GM04503 (cell line): ENCODE measurements at regions not wholly inside any gene's neighbourhood (a gene's known extent, or its start where the extent isn't known, plus 50 kb on each side); places are given as distances from the start of the nearest gene placed in this dataset.

ENCODE experiments used
- DNase-seq: peaks from one replicate; pipeline ENCODE4 v3.0.0-alpha.2; 2012; ENCODE audit warnings: low read depth

DNA sequence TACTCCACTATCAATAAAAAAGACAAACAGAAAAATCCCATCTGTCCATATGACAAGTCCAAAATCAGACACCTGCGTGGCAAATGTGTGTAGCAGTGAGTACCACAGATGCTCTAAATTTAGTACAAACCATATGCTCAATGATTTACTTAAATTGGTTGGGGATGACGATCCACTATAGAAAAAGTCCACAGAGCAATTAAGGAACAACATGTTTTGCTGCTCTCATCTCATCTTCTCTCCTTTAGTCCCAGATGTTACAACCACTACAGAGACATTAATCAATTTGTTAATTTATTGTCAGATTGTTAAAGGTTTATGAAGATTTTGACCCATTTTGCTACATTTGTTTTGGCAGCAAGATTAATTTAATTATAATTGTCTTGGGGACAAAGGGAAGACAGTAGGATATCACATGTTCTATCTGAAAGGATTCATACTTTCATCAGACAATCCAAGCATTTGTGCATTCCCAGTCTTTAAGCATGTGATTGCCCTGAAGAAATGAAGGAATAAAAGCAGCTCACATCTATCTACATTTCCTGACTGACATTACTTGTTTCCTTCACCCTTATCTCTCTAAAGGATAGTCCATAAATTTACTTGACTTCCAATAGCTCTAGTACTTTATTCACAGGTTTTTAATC is 2268.1 kb downstream of the PCDH7 start:
- no peak for DNase-seq

DNA sequence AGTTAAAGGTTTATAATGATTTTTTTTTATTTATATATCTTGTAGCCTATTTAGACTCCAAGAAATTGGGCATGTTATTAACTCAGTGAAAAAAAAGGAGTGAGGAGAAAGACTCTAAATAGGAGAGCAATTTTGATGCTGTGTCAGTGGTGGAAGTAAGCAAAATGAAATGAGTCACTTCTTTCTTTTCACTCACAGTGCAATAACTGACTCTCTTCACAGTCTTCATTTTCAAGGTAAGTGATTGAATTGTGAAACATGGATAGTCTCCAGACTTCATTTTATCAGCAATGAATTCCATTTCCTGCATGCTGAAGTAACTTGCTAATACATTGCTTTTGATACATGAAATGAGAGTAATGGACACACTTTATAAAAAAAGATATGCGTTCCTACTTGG is 2271.5 kb downstream of the PCDH7 start:
- no peak for DNase-seq

DNA sequence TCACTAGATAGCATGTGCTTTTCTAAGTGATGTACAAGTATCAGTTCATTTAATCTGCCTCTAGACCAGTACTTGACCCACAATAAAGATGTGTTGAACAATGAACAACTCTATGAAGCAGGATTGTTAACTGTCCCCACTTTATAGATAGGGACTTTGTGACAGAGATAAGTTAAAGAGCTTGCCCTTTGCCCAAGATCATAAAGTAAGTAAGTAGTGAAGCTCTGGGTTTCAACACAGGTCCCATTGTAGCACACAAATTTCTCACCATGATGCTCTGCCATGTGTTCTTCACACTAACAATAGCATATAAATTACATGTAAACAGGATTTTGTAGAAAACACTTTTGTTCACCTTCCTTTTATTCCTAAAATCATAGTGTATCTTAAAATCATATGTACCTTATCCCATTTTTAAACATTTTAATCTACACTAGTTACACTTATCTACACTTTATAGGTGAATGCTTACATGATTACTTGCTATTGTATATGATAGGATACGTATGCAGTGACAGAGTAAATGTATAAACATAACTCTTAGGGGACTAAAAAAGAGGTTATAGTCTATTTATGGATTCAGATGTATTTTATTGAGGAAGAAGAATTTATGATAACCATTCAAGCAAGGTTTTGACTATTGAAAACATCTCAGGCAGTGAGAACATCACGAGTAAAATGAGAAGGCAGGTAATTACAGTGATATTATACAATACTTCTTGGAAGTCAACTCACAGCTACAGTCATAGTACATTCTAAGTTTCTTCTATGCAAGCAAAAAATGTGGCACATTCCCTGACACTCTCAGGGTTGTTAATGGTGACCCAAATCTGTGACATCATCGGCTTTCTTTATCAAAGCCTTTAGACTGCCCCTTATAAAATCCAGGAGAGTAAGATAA is 2275.1 kb downstream of the PCDH7 start:
- DNase-seq, result no peak

DNA sequence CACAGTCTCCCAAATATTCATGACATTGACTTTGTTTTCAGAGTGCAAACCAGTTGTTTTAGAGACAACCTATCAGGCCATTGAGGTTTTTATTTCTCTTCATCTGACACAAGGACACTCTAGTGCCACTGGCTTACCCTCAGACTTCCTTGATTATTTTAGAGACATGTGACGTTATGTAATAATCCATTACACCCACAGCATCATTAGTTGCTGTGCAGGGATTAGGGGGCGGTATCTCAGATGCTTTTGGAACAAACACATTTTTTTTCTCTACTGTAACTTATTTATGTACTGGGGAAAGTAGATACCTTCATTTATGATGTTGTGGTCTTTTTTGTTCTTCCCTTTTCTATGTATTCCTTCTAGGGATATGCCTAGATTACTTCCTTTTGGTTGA is 2293.1 kb downstream of the PCDH7 start:
- DNase-seq, result no peak

DNA sequence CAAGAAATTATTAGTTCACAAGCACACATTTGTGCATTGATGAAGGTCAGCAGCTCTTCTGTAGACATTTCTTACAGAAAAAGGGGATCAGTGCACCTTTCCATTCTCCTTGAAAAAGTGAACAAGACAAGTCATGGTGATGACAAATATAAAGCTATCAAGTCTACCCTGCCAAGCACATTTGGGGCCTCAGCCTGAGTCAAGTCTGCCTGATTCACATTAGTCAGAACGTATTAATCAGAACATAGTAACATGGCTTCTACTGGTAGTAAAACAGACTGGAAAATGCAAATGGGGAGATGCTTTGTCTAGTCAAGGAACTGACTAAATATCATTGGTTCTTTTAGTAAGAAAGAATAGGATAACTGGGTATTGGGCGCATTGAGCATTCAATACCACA is 2305.1 kb downstream of the PCDH7 start:
- DNase-seq, result no peak

DNA sequence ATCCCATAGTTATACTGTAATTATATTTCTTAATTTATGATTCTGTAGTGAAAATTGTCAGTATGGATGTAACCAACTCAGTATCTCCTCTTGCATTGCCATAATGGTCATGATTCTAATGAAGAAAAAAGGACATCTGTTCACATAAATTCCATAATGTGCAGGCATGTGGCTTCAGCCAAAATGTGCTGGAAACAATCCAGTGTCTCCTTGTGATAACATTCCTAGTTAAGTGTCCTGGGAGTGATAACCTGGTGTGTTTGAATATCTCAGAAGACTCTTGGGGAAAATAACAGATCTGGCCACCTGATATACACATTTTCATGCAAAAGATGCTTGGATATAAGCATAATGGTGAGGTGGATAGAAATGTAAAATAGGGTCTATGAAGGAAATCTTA is 2309.8 kb downstream of the PCDH7 start:
- no peak for DNase-seq

DNA sequence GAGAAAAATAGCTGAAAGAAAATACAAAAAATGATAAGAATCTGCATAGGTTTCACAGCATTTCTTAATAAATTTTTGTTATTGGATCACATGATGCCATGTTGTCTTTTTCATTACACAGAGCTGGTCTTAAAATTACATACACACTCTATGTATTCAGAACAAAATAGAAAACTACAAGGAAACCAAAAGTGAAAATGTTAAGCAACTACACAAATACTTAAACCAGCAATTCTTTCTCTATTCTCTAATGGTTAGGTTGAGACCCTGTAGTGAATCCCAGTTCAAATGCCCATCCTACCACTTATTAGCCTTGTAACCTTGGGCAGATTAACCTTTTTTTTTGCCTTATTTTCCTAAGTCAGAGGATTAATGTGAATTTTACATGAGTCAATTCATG is 2311.2 kb downstream of the PCDH7 start:
- no peak for DNase-seq

DNA sequence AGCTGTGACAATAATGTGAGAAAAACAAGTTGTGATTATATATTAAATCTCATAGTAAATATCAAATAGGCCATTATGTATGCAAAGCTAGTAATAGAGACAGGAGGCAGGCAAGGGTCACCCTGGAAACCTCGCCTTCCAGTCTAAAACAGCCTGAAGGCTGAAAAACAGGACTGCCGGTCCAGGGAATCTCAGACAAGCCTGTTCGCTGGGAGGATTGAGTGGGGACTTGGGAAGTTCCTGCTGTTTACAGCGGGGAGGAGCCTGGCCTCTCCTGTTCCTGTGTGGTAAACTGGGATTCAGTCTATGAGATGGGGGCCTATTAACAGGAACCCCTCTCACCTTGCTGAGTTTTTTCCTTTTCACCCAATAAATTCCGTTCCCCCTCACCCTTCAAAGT is 2317.3 kb downstream of the PCDH7 start:
- DNase-seq, result no peak

DNA sequence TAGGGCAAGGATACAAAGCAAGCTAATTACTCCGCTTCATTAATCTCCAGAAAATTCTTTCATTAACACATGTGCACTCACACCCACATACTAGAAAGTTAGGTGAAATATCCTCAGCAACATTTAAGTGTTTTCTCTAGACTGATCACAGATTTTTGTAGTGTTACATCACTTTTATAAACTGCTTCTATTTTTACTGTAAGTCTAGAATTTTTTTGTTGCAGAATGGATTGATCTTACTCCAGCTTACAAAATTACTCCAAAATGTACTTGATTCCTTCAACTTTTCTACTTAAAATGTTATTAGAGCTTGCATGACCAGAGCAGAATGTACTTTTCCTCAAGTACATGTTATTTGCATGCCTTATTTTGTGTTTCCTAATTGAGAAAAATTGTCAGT is 2325.2 kb downstream of the PCDH7 start:
- no peak for DNase-seq

DNA sequence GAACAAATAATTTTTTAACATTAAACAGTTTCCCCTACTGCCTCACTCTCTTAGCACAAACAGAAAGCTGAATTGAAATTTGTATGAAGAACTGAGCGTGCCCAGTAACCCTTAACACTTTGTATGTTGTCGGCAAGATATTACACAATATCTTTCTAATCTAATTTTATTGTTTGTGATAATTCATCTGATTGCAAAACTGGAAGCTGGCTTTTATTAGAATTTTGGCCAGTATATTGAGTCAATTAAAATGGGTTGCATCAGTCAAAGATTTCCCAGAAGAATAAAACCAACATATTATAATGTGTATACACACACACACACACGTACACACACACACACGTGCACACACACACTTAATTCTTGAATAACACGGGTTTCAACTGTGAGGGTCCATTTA is 2332.1 kb downstream of the PCDH7 start:
- no peak for DNase-seq

DNA sequence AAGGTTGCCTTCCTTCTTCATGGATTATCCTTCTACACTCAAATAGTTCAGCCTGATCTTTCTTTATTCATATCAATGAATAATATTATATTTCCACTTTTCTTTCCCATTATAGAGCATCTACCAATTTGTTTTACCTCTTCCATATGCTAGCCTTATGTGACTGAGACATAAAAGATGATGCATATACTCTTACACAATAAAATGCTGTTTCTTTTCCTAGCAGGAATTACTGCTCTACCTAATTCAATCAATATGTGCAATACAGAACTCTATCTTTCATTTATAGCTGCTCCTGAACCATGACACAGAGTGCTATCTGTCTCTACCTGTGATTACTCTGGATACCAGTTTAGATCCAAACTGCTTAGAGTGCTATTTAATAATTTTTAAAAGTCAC is 2334.0 kb downstream of the PCDH7 start:
- no peak for DNase-seq

DNA sequence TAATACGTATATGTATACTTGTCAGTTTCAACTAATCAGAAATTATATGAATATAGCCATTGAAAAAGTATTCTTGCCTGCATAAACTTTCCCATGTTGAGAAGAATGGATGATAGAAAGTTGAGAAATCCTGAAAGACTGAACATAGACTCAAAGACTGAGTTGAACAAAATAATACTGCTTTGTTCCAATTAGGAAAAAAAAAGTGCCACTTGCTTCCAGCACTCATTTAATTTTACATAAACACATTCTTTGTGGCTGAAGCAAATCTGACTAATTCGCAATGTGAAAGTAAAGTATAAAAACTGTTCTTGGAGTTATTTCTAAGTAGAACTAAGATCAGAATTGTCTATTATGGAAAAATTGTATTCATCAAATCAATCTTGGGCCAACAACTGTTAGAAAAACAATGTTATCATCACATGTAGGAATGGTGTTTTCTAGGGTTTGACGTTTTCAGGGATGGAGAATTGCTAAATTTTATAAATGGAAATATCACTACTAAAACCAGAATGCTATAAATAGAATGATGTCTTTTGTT is 2334.6 kb downstream of the PCDH7 start:
- DNase-seq, result no peak

DNA sequence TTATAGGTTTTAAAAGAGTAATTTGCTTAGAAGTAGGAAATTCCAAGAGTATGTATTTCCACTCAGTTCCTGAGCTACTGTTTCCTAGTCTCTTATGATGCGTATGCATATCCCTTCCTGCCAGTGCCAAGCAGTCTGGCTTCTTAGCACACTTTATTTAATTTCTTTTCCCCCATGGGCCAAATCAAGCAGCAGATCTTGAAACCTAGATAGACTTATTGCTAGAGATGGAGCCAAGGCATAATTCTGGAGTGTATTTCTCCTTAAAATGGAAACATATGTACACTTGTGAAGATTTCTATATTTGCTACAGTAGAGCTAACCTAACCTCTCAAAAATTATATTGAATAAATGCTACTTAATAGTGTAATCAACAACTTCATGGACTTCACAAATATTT is 2337.6 kb downstream of the PCDH7 start:
- no peak for DNase-seq

DNA sequence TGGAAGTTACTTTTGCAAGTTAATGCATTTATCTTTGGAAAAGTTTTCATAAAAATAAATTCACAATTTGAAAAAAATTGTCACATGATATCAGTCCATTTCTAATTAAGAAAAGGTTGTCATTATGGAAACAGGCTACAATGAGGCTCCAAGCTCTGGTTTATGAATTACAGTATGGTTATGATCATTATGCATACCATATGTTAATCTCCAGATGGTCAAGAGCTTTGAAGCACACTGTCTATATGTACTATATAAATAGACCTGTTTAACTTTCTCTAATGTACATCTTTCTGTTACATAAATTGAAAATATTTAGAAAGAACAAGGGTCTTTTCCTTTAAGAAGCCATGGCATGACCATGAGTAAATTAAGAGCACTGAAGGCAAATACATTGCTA is 2338.8 kb downstream of the PCDH7 start:
- DNase-seq, result no peak

DNA sequence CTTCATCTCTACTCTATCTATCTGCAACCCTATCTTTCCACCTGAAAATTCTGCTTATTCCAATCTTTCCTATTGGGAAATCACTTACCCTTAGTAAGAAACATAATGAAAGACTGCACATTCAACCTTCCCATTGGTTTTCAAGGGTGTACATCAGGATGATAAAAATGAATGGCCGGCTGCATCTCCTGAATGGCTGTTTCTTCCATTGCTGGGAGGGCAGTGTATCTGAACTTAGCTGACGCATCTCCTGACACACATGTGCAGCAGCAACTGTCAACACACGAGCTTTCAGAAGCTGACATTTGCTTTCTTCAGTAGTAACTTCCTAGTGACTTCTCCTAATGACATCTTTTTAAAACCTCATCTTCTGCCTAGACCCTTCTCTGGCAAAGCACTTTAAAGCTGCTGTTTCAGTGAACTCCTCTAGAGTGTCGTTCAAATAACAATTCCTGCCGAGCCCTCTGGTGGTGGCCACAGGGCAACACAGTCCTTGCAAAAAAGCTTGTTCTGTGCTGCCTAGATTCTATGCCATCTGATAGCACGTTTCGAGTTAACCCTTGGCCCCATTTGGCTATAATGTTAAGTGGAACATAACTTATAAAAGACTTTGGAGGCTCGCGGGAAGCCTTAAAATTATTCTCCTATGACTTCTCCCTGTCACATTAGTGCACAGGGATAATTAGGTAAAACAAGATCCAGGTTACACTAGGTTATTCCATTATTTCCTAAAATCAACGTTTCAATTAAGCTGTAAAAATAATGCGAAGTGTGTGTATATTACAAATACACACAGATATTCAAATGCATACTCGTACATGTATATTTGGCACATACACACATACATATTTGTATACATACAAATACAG is 2340.7 kb downstream of the PCDH7 start:
- DNase-seq, result no peak

DNA sequence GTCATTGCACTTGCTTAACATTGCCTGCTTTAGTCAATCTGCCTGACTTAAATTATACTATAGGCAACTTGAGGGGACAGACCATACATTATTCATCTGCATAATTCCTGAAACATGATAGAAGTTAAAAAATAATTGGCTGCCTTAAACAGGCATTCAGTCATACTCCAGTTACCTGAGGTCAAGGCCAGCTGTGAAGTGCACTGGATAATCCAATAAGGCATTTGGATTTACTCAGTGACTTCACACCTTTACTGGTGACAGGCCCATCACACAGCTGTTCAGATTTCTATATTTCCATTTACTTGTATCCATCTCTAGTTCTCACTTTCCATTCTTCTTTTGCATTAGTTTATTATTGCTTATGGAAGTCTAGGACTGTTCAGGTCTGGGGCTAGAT is 2341.6 kb downstream of the PCDH7 start:
- DNase-seq, result no peak

DNA sequence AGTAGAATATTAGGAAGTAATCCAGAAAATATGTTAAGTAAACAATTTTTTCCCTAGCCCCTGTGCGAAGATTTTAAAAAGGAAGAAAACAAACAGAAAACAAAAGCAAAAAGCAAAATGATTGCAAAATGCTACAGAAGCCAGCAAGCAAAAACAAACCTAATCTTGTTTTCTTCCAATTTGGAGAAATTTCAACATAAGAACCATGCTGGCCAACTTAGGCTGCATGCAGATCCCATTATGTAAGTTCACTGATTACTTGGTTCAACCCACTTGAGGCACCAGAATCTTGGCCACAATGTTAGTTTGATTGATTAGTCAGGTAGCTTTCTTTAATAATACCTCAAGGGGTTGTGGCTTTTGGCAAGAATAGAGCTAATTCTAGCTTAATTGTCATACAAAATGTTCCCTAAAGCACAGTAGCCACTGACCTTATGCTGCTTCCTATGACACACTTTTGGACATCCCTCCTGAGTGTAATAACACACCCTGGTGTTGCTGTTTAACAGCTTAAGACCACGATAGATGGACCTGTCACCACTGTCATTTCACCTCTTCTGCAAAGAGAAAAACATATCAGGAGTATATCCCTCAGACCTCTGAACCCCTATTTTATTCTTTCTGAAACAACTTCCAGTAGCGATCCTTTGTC is 2342.1 kb downstream of the PCDH7 start:
- no peak for DNase-seq

DNA sequence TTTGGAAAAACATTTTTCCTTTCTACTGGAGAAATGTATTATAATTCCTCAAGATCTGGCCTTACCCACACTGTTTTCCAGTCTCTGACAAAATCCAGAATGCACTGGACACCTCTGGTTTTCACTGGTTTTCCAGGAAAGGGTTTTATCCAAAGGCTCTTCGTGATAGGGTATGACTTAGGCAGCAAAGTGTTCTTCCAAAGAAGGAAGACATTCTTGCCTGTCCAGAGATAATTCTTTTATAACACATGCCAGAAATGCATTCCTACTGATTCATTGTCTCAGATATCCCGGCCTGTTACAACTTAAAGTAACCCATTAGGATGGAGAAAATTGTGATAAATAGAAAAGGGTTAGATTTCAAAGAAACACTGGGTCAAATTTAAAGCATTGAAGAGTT is 2343.1 kb downstream of the PCDH7 start:
- peak; percentile 48 for DNase-seq

DNA sequence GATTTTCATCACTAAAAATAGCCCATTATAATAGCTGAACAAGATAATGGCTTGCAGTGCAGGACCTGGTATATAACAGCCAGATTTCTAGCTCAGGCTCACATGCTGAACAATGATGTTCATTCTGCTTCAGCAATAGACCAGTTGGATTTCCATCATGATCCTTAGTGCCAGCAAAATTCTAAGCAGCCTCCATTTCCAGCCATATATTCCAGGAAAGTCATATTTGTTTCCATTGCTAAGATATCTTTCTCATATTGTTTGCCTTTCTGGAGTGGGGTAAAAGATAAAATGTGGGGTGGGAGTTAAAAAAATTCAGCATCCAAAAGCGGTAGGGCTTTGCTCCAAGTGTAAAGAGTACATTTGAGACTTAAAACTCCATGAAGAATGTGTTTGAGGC is 2344.1 kb downstream of the PCDH7 start:
- no peak for DNase-seq

DNA sequence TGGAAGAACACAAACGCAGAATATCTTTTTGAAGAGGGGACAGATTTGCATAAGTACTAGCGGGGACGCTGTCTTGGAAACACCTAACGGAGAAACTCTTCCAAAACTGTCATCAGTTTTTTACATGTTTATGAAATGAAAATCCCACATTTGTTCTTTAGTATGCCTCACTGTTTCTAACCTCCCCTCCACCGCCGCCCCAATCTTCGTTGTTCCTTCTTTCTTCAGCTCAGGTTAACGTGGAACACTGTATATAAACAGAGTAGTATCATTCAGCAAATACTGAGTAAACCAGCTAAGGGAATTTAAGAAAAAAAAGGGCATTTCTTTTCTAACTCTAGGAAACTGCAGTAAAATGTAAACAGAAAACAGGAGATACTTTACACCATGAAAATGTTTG is 2345.6 kb downstream of the PCDH7 start:
- no peak for DNase-seq

DNA sequence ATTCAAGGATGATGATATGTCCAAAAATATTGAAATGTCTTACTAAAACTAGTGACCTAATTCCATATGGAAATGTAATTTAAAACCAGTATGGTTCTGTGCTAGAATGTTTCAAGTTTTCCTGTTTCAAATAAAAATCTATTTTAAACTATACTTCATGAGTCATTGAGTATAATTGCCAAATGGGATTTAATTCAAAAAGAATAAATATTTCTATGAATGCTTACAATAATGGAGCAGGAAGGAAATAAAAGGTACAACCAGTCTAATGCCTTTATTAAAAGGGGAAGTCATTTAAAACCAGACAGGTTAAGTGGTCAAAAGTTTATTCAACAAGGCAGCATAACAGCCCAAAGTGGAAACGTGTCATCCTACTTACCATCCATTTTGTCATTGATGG is 2347.1 kb downstream of the PCDH7 start:
- DNase-seq, result no peak

DNA sequence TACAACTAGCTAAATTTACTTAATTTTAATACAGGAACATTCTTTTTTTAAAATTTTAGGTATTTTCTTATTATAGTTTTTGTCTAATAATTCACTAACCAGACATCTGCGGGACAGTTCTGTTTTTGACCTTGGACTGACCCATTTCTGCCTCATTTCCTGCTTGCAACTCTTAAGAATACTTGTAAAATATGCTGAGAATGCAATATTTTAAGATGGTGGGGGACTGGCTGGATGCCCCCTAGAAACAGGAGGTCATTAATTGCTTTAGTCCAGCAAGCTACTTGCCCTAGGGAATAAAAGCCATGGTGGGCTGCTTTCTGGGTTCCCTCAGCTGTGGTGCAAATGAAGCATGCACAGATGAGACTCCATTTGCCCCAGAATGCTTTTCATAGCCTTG is 2348.4 kb downstream of the PCDH7 start:
- DNase-seq, result no peak
